PFSK-1 (cell line): ENCODE measurements at regions not wholly inside any gene's neighbourhood (a gene's known extent, or its start where the extent isn't known, plus 50 kb on each side); places are given as distances from the start of the nearest gene placed in this dataset.

Source experiments
- POLR2AphosphoS5 ChIP-seq: IDR thresholded peaks from 2 replicates; pipeline ENCODE4 v1.6.1; 2012; ENCODE audit warnings: low read depth, mild to moderate bottlenecking, control low read depth, low read length, moderate library complexity
- REST ChIP-seq, 2 experiments: IDR thresholded peaks; 2 replicates each; pipeline versions ENCODE4 v1.6.1 to v1.8.0; 2011 to 2012; ENCODE audit warnings: low read depth in 2 of 2, low read length in 2 of 2, control low read depth in 1 of 2, inconsistent platforms in 1 of 2, mild to moderate bottlenecking in 1 of 2, moderate library complexity in 1 of 2; ENCODE audit not compliant: insufficient read depth in 1 of 2
- SIN3A ChIP-seq: IDR thresholded peaks from 2 replicates; pipeline ENCODE4 v1.6.1; 2012; ENCODE audit warnings: mild to moderate bottlenecking, low read length, moderate library complexity, borderline replicate concordance; ENCODE audit not compliant: insufficient read depth
- TAF1 ChIP-seq: IDR thresholded peaks from 2 replicates; pipeline ENCODE4 v1.6.1; 2012; ENCODE audit warnings: low read length, control low read depth, borderline replicate concordance; ENCODE audit not compliant: insufficient read depth

- no peak for TF ChIP-seq POLR2AphosphoS5
- no peak for TF ChIP-seq TAF1
- no peak for TF ChIP-seq REST (IDR thresholded peaks at IDR 0.05; ENCODE audit: insufficient read depth in 1 of 2, low read depth in 2 of 2, low read length in 2 of 2)
- TF ChIP-seq SIN3A: no peak
Measured at GRCh38 chr4:180261346-180261745, 1981.9 kb upstream of the TENM3 start.
